ENCODE measurements at regions not wholly inside any gene's neighbourhood (a gene's known extent, or its start where the extent isn't known, plus 50 kb on each side); places are given as distances from the start of the nearest gene placed in this dataset.

DNA sequence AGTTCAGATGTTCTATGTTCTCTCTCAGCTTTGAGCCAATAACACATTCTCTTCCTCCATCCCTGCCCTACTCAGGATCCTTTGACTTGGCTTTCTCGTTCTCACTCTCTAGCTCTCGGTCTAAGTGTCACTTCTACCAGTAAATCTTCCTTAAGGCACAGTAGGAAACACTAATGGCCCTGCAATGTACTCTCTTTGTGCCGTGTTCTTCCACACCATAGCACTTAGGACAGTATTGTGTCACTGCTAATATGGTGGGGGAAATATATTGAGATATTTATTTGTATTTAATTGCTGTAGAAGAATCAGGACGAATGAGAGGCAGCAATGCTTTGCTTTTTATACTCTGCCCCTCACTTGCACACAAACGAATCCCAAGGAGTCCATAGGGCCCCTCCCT, 493.1 kb downstream of the SHISA9 start:
- DNase-seq (ENCODE audit: low read depth) = no peak

DNA sequence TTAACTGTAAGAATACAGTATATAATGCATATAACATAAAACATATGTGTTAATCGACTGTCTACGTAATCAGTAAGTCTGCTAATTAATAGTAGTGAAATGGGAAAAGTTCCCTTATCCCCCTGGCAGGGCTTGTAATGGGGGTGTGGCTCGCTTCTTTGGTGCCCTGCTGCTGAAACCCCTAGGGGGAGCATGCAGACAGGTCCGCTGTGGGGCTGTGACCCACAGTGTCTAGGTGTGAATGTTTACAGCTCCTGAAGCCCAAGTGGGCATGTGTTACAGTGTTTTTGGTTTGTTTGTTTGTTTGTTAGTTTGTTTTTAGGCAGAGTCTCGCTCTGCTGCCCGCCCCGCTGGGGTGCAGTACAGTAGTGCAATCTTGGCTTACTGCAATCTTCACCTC, 495.7 kb downstream of the SHISA9 start:
- DNase-seq (ENCODE audit: low read depth) = no peak

DNA sequence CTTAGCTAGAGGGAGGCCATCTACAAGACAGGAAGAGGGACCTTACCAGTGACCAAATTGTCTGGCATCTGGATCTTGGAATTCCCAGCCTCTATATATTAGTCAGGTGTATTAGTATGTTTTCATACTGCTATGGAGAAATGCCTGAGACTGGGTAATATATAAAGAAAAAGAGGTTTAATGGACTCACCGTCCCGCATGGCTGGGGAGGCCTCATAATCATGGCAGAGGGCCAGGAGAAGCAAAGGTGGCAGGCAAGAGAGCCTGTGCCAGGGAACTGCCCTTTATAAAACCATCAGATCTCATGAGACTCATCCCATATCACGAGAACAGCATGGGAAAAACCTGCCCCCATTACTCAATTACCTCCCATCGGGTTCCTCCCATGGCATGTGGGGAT, 500.2 kb downstream of the SHISA9 start:
- DNase-seq (ENCODE audit: low read depth) = no peak

GRCh38 chr16:13402601-13403000, 501.2 kb downstream of the SHISA9 start:
- no peak for DNase-seq (ENCODE audit: low read depth)

- DNase-seq (ENCODE audit: low read depth) = no peak
These were observed 501.9 kb downstream of the SHISA9 start for GRCh38 chr16:13403326-13403725.

DNA sequence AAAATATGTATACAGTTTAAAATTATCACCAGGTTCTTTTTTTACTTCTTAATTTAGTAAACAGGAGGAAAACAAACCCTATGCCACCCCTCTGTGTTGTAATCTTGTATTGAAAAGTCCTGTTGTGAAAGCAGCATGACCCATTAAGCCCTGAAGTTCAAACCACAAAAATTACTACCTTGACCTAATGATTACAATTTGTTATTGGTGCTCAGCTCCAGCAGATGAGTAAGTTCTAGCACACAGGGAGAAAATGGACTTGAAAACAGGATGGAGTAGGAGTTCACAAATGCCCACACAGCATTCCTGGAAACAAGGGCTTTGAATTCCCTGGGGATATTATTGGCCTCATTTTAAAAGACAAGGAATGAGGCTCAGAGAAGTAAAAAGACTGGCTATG, 505.8 kb upstream of the ERCC4 start:
- no peak for DNase-seq (ENCODE audit: low read depth)

DNA sequence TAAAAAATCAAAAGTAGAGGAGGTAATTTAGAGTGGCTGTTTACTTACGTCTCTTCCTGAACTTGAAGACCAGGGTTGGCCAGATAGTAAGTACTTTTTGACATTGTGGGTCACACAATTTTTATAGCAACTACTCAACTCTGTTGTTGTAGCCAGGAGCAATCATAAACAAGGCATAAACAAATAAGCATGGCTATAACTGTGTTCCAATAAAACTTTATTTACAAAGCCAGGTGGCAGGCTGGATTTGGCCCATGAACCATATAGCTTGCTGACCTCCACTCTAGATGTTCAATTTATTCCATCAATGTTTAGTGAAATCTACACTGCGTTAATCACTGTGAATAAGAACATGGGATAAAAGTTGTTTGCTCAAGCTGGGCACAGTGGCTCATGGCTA, 500.4 kb upstream of the ERCC4 start:
- no peak for DNase-seq (ENCODE audit: low read depth)

DNA sequence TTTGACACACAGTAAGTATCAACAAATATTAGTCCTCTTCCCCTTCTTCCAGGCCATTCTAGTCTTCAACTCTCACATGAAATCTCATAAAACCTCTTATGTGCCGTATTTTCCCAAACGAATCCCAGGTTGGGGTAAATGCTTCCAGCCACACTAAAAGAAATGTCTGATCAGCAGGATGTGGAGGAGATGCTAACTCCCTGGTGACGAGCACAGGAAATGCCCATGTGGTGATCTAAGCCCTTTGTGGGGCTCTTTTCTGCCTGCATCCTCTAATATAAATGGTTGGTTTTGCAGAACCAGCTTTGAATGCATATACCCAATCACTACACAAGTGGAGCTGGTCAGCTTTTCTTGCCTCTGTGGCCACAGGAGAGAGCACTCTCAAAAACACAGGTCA, 498.2 kb upstream of the ERCC4 start:
- peak; percentile 45 for DNase-seq (ENCODE audit: low read depth)

- no peak for DNase-seq (ENCODE audit: low read depth)
These were observed 494.1 kb upstream of the ERCC4 start for GRCh38 chr16:13425836-13426235.

DNA sequence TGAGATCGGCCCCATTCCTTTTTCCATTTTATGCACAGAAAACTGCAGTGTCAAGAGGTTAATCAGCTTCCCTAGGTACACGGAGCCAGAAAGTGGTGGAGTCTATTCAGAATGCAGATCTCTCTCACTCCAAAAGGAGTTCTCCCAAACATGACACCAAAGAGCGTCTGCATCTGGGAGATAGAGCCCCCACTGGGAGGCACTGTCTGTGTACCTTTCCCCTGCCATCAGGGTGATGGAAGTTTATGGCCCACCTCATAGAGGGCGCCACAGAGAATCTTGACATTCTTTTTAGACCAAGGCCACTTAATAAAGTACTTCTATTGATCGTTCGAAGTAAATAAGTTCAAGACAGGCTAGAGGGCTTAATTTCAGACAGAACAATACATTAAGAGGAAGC, 493.7 kb upstream of the ERCC4 start:
- DNase-seq (ENCODE audit: low read depth) = no peak

GRCh38 chr16:13426736-13427135, 493.2 kb upstream of the ERCC4 start:
- no peak for DNase-seq (ENCODE audit: low read depth)

DNA sequence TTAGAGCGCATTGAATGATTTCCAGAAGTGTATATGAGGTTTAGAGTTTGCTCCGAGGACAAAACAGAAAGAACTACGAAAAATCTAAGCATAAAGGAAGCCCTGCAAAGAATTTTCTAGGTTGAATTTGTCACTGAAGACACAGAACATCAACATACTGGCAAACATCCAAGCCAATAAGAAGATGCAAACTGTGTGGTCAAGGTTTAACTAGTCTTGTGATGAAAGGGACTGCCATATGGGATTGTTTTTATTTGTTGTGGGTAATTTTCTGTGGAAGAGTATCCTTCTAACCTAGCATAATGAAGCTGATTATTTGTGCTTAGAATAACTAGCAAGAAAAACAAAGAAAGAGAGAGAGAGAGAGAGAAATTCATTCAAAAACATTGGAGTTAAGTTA, 492.0 kb upstream of the ERCC4 start:
- no peak for DNase-seq (ENCODE audit: low read depth)

- DNase-seq (ENCODE audit: low read depth) = peak; percentile 37
These were observed 490.5 kb upstream of the ERCC4 start for GRCh38 chr16:13429416-13429815.

DNA sequence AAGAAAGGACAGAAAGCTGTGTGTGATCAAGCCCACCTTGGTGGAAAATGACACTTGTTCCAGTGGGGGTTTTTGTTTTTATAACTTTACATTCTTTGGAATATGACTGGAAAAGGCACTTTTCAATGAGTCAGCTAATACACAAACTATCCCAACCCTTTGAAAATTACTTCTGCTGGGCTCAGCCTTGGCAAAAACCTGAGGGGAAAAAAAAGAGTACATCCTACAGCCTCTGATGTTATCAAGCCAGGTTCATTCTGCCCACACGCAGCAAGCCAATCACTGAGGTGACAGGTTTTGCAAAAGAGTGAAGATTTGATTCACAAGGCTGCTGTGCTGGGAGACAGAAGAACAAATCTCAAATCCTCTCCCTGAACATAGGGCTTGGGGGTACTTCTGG, 484.5 kb upstream of the ERCC4 start:
- DNase-seq (ENCODE audit: low read depth) = no peak

GRCh38 chr16:13435873-13436474, 484.0 kb upstream of the ERCC4 start:
- DNase-seq (ENCODE audit: low read depth) = no peak

DNA sequence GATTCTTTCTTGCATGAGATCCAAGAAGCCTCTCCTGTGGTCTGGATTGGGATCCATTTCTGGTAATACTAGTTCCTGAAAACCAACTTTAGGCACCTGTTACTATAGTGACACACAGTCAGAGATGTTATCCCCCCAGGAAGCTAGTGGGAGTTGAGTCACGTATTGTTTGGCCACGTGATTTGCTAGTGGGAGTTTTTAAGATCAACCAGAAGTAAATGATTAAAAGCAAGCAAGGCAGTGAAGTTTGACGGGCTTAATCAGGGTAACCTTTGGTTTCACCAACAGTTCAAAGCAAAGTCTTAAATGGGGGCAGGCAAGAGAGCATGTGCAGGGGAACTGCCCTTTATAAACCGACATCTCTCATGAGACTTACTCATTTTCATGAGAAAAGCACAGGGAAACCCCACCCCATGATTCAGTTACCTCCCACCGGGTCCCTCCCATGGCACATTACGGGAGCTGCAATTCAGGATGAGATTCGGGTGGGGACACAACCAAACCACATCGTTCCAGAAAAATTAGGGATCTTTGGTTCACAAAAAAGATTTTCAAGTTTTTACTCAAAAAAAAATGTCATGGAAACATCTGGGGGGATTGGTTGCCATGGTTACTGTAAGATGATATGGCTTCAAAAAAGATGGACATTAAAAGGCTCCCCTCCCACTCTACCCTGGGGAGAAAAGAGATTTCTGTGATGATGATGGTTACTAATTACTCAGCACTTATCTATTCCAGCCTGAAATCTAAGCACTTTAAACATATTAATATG, 483.1 kb upstream of the ERCC4 start:
- no peak for DNase-seq (ENCODE audit: low read depth)

DNA sequence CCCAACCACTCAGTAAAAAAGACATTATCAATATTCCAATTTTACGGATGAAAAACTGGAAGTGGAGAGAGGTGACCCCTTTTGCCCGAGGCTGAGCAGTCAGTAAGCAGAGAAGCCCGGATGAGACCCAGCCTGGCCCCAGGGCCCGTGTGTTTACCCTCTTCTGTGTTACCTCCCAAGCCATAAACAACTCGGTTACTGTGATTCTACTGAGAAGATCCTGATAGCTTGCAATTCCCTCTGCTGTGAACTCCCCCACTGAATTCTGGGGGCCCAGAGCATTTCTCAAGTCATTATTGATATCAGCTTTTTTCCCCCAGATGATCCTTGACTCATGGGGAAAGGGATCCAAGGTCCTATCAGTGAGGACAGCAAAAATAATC, 482.6 kb upstream of the ERCC4 start:
- DNase-seq (ENCODE audit: low read depth) = no peak

DNA sequence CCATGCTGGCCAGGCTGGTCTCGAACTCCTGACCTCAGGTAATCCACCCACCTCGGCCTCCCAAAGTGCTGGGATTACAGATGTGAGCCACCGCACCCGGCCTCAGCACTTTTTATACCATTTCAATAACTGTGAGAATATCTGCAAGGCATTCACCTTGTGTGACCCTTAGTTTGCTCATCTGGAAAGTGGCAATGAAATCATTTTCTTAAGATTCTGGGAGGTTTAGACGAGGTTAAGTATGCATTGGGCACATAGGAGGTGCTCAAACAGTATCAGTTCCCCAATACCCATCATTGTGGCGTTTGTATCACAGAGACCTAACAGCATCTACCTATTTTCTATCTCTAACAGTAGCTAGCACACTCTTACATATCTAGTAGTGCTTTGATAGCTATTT, 481.9 kb upstream of the ERCC4 start:
- DNase-seq (ENCODE audit: low read depth) = no peak

GRCh38 chr16:13439766-13440165, 480.2 kb upstream of the ERCC4 start:
- DNase-seq (ENCODE audit: low read depth) = no peak

DNA sequence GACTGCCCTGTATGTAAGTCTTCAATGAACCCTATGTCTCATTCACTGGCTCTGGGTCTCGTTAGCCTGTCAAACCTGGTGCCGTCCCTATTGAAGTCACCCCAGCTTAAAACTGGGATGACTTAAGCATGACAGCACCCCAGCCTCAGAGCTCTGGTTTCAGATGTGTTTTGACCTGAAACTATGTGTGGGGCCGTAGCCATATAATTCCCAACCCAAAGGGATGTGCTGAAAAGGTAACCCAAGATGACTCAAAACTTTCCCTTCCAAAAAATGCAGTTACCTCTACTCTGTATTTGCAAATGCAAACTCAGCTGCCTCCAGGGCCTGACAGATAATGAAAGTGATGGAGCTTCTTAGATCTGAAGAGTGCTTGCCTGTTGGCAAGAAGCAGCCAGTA, 478.3 kb upstream of the ERCC4 start:
- no peak for DNase-seq (ENCODE audit: low read depth)

- DNase-seq (ENCODE audit: low read depth) = no peak
These were observed 471.6 kb upstream of the ERCC4 start for GRCh38 chr16:13448346-13448745.

DNA sequence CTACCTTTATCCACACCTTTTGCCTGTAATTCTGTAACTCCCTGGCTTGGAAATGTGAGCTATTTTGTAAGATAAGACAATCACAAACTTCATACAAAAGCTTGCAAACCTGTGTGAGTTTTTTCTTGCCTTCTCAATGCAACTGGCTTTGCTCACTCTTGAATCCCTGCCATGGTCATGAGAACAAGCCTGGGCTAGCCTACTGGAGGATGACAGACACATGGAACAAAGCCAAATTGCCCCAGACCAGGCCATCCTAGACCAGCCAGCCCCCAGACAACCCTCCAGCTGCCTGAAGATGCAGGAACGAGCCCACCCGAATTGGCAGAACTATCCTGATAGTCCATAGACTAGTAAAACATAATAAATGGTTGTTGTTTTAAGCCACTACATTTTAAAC, 466.6 kb upstream of the ERCC4 start:
- DNase-seq (ENCODE audit: low read depth) = peak; percentile 6

GRCh38 chr16:13453938-13454553, 465.9 kb upstream of the ERCC4 start:
- peak; percentile 16 for DNase-seq (ENCODE audit: low read depth)

DNA sequence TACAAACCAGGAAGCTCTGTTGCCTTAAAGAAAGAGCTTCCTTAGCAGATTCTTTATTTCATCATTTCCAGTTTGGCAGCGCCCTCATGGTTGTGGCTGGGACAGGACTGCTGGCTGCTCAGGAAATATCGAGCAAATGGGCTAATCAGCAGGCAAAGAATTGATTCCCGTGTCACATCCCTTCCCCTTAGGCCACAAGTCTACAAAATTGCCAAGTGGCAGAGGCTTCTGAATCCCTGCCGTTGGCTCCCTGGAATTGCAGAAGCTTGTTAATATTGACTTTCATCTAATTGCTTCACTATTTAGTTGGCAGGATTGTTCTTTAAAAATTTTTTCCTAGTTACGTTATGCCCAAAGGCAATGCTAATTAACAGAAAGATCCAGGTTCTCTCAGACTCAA, 456.3 kb upstream of the ERCC4 start:
- no peak for DNase-seq (ENCODE audit: low read depth)

All from EH (cell line).